Upper lobe of left lung (tissue), 4 donors: ENCODE measurements at regions not wholly inside any gene's neighbourhood (a gene's known extent, or its start where the extent isn't known, plus 50 kb on each side); places are given as distances from the start of the nearest gene placed in this dataset.

ENCODE experiments used
- CTCF ChIP-seq, 6 experiments: fragments of 450-650 bp in 4 of 6; fragments of 200-600 bp in 2 of 6; sonication (generic) in 2 of 6; IDR thresholded peaks; one replicate each; pipeline ENCODE4 v1.5.1; 2016 to 2019; ENCODE audit warnings: antibody characterized with exemption in 6 of 6
- EP300 ChIP-seq, 4 donors: sonication (generic); formaldehyde crosslinking; IDR thresholded peaks; one replicate each; pipeline ENCODE4 v1.5.1; 2017; ENCODE audit warnings: antibody characterized with exemption in 4 of 4, control low read depth in 2 of 4
- POLR2A ChIP-seq, 4 donors: fragments of 450-650 bp; IDR thresholded peaks; one replicate each; pipeline ENCODE4 v1.5.1; 2016 to 2017; ENCODE audit warnings: antibody characterized with exemption in 4 of 4, mild to moderate bottlenecking in 2 of 4
- POLR2AphosphoS5 ChIP-seq, 2 donors: sonication (generic); formaldehyde crosslinking; IDR thresholded peaks; one replicate each; pipeline ENCODE4 v1.5.1; 2017; ENCODE audit warnings: antibody characterized with exemption in 2 of 2

- TF ChIP-seq CTCF (IDR thresholded peaks at IDR 0.05) (no peak), POLR2AphosphoS5 (IDR thresholded peaks at IDR 0.05) (no peak), POLR2A (IDR thresholded peaks at IDR 0.05) (no peak), EP300 (IDR thresholded peaks at IDR 0.05) (no peak)
These were observed 264.6 kb downstream of the BARHL2 start for GRCh38 chr1:90452491-90452890.
